GM20000 (cell line): ENCODE measurements at regions not wholly inside any gene's neighbourhood (a gene's known extent, or its start where the extent isn't known, plus 50 kb on each side); places are given as distances from the start of the nearest gene placed in this dataset.
"Not testable (repeated sequence)": the region's sequence is repeated elsewhere in the genome, so short reads cannot be mapped to it uniquely, and the experiment has no call there.

Experiments
- DNase-seq: peaks from one replicate; pipeline ENCODE4 v3.0.0; 2012; ENCODE audit warnings: low spot score
- TF ChIP-seq, protein P1 (sequence below): IDR thresholded peaks from 2 replicates; pipeline ENCODE4 v1.5.1; 2012; ENCODE audit warnings: mild to moderate bottlenecking, control low read depth; ENCODE audit errors: extremely low read depth, missing control alignments

DNA sequence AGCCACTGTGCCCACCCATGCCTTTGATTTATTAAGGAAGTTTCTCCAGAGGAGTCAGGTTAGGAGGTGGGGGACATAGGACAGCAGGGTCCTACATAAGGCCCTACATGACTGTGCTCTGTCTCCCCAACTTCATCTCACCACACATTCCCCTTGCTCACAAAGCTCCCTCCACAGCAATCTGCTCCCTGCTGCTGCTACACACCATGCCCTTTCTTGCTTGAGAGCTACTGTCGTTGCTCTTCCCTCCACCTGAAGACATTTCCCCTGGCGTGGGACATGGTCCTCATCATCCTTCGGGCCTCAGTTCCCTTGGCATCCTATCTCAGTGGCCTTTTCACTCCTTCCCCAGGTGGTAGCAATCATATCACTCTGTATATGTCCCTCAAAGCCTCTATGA, 75.9 kb upstream of the DAPK1 start:
- TF ChIP-seq, protein P1, sequence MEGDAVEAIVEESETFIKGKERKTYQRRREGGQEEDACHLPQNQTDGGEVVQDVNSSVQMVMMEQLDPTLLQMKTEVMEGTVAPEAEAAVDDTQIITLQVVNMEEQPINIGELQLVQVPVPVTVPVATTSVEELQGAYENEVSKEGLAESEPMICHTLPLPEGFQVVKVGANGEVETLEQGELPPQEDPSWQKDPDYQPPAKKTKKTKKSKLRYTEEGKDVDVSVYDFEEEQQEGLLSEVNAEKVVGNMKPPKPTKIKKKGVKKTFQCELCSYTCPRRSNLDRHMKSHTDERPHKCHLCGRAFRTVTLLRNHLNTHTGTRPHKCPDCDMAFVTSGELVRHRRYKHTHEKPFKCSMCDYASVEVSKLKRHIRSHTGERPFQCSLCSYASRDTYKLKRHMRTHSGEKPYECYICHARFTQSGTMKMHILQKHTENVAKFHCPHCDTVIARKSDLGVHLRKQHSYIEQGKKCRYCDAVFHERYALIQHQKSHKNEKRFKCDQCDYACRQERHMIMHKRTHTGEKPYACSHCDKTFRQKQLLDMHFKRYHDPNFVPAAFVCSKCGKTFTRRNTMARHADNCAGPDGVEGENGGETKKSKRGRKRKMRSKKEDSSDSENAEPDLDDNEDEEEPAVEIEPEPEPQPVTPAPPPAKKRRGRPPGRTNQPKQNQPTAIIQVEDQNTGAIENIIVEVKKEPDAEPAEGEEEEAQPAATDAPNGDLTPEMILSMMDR = no peak
- no peak for DNase-seq

DNA sequence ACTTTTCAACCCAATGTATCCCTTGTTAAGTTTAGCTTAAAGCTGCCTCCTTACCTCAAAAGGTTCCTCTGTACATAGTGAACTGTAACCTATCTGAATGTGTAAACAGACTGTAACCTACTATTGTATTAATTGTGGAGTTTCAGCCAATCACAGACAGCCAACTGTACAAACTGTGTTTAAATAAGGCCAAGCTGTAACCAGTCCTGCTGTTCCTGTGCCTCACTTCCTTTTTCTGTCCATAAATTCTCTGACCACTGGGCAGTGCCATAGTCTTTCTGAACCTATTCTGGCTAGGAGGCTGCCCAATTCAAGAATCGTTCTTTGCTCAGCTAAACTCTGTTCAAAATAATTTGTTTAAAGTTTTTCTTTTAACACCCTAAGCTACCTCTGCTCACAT, 74.7 kb upstream of the DAPK1 start:
- no peak for DNase-seq
- TF ChIP-seq, protein P1 = peak; percentile 3

DNA sequence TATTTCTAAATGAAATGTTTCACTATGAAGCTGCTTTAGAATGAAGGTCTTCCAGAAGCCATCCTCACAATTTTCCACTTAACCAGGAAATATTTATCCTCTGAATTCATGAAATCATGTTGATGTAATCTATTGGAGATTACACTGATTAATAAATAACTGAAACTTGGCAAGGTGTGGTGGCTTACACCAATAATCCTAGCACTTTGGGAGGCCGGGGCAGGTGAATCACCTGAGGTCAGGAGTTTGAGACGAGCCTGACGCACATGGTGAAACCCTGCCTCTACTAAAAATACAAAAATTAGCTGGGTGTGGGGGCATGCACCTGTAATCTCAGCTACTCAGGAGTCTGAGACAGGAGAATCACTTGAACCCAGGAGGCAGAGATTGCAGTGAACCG, 73.8 kb upstream of the DAPK1 start:
- not testable (repeated sequence) for DNase-seq

DNA sequence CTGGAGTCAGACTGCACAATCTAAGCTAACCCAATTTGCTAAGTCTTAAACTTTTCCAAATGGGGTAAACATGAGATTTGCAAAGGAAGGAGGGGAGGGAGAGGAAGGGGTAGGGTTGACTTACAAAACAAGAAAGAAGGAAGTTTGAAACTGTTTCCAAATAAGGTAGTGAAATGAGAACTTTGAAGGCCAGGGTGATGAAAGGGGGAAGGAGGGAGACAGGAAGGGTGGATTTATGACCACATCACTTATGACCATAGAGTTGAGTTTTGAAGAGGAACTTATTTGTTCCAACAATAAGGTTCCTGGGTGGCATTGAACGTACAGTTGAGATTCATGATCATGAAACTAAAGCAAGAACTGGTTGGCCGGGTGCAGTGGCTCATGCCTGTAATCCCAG, 72.5 kb upstream of the DAPK1 start:
- no peak for DNase-seq

DNA sequence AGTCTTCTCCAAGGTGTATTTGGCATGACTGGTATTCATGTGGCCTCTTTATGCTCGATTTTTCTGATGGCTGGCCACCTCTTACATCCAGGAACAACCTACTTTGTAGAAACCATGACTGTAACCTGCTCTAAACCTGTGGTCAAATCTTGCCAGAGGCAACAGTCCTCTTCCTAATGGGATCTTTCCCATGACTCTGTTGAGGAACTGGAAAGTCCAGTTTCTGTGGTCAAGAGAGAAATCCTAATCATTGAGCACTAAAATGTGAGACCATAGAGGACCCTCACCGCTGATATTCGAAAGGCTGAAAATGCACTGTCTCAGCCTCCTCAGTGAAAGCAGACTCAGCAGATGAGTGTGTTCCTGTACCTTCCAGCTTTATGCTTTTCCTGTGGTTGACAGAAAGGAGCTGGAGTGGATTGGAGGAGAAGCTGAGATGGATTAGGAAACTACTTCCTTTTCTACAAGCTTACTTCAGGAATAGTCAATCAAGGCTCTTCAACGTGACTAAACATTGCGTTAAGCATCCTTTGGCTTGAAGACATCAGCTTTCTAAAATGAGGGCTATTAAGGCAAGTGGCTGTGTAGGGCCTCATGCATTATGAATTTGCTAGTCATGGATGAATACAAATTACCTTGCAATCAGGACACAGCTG, 69.7 kb upstream of the DAPK1 start:
- TF ChIP-seq, protein P1 = no peak
- DNase-seq = no peak

More for the DNA sequence above, 72.5 kb upstream of the DAPK1 start:
- TF ChIP-seq, protein P1 = no peak

DNA sequence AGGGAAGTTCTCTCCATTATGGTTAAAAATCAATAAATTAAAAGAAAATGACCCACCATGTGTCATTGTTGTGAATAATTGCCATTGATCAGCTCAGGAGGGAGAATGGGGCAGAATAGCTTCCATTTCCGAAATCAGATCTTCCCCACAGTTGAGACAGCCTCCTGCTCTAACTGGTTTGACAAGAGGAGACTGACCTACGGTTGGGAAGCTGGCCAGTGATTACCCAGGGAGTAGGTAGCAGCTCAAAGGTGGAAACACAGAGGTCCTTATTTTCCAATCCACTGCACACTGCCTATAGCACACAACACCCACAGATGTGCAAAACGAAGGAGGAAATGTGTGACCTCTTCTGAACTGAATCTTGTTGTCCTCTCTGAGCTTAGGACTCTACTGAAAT, 69.0 kb upstream of the DAPK1 start:
- no peak for DNase-seq
- TF ChIP-seq, protein P1 = no peak

DNA sequence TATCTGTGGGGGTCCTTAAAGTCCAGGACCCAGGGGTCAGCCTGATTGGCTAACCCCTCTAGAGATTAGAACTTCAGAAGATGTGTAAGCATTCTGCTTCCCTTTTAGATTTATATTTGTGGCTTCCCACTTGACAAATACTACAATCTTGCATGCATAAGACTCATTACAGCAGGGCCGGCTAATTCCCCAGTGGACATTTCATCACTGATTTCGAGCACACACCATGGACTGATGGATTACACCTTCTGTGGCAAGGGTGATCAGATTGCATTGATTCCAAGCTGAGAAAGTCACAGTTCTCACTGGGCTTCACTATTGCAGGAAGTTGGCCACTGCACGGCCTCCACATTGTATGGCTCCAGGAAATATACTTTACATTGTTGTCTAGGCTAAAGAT, 65.8 kb upstream of the DAPK1 start:
- DNase-seq = no peak
- TF ChIP-seq, protein P1 = no peak

DNA sequence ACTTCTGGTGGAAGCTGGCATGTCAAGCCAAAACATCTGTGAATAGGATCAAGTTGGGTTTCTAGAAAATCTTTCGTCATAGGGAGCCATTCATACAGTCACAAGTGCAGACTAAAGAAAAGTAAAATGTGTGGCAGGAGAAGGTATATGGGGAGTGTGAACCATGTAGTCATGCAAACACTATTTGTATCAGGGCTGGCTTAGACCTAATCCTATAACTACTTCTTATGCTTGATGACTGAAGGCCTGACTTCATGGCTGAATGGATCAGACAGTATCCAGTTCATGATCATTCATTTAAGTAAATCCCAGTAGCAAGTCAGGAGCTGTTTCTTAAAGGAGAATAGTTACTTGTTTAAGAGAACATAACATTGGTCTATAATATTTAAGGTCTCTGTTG, 63.8 kb upstream of the DAPK1 start:
- TF ChIP-seq, protein P1 = no peak
- DNase-seq = no peak
